GM12873 (cell line): ENCODE measurements at regions not wholly inside any gene's neighbourhood (a gene's known extent, or its start where the extent isn't known, plus 50 kb on each side); places are given as distances from the start of the nearest gene placed in this dataset.

Experiments used
- CTCF ChIP-seq: IDR thresholded peaks from 2 replicates; pipeline ENCODE4 v1.5.1; 2012; ENCODE audit warnings: low read depth, mild to moderate bottlenecking, moderate library complexity, low read length, control low read depth; ENCODE audit not compliant: insufficient read depth; ENCODE audit errors: missing control alignments

- no peak for TF ChIP-seq CTCF
These were observed 62.3 kb upstream of the ECE1 start for GRCh38 chr1:21352586-21352985.

- no peak for TF ChIP-seq CTCF
These were observed 61.6 kb upstream of the ECE1 start for GRCh38 chr1:21351901-21352300.

GRCh38 chr1:21350202-21350885 is 60.1 kb upstream of the ECE1 start:
- no peak for TF ChIP-seq CTCF

GRCh38 chr1:21349693-21350092 is 59.4 kb upstream of the ECE1 start:
- no peak for TF ChIP-seq CTCF

- TF ChIP-seq CTCF, result no peak
These were observed 56.9 kb upstream of the ECE1 start for GRCh38 chr1:21347072-21347581.

- no peak for TF ChIP-seq CTCF
These were observed 56.3 kb upstream of the ECE1 start for GRCh38 chr1:21346365-21347071.

- TF ChIP-seq CTCF, result no peak
These were observed 54.6 kb upstream of the ECE1 start for GRCh38 chr1:21344750-21345443.
